ENCODE measurements at regions not wholly inside any gene's neighbourhood (a gene's known extent, or its start where the extent isn't known, plus 50 kb on each side); places are given as distances from the start of the nearest gene placed in this dataset.

DNA sequence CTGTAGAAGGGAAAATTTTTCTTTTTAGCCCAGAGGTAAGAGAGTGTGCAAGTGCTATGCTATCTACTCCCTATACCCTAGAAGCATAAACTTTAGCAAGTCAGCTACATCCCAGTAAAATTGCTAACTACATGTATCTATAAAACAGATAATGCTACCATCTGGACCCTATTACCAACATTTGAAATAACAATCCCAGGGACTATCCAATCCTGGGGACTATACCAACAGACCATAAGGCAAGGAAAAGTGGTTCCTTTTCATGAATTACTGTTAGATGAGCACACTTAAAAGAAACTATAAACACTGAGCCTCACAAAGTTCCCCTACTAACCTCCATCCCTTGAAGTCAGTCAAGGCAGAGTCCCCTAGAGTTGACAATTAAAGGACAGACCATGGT is 213.6 kb upstream of the VEGFC start:
- TF ChIP-seq, protein P1, sequence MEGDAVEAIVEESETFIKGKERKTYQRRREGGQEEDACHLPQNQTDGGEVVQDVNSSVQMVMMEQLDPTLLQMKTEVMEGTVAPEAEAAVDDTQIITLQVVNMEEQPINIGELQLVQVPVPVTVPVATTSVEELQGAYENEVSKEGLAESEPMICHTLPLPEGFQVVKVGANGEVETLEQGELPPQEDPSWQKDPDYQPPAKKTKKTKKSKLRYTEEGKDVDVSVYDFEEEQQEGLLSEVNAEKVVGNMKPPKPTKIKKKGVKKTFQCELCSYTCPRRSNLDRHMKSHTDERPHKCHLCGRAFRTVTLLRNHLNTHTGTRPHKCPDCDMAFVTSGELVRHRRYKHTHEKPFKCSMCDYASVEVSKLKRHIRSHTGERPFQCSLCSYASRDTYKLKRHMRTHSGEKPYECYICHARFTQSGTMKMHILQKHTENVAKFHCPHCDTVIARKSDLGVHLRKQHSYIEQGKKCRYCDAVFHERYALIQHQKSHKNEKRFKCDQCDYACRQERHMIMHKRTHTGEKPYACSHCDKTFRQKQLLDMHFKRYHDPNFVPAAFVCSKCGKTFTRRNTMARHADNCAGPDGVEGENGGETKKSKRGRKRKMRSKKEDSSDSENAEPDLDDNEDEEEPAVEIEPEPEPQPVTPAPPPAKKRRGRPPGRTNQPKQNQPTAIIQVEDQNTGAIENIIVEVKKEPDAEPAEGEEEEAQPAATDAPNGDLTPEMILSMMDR (IDR thresholded peaks at IDR 0.05) = no peak
- TF ChIP-seq POLR2A (IDR thresholded peaks at IDR 0.05) = no peak

Measured in adrenal gland (tissue), 5 donors.